ENCODE measurements at regions not wholly inside any gene's neighbourhood (a gene's known extent, or its start where the extent isn't known, plus 50 kb on each side); places are given as distances from the start of the nearest gene placed in this dataset.
A peak's percentile ranks its signal among the peaks of the same experiment; 100 is the strongest.
"Not testable (repeated sequence)": the region's sequence is repeated elsewhere in the genome, so short reads cannot be mapped to it uniquely, and the experiment has no call there.

- peak; percentile 57 for DNase-seq
Measured at GRCh38 chr18:22044474-22045220, 124.7 kb upstream of the GATA6 start.

- peak; percentile 78 for DNase-seq
Measured at GRCh38 chr18:22045221-22045918, 124.0 kb upstream of the GATA6 start.

- no peak for DNase-seq
Measured at GRCh38 chr18:22046473-22046872, 122.9 kb upstream of the GATA6 start.

- DNase-seq = no peak
Measured at GRCh38 chr18:22047485-22047884, 121.9 kb upstream of the GATA6 start.

- DNase-seq = peak; percentile 66
Measured at GRCh38 chr18:22048221-22048620, 121.2 kb upstream of the GATA6 start.

- no peak for DNase-seq
Measured at GRCh38 chr18:22048932-22049615, 120.3 kb upstream of the GATA6 start.

GRCh38 chr18:22052405-22053105, 116.8 kb upstream of the GATA6 start:
- DNase-seq = no peak

GRCh38 chr18:22055466-22056238, 113.7 kb upstream of the GATA6 start:
- no peak for DNase-seq

- DNase-seq = no peak
Measured at GRCh38 chr18:22056950-22057349, 112.4 kb upstream of the GATA6 start.

- DNase-seq = no peak
Measured at GRCh38 chr18:22057908-22058527, 111.4 kb upstream of the GATA6 start.

- DNase-seq = peak; percentile 62
Measured at GRCh38 chr18:22060361-22060760, 109.0 kb upstream of the GATA6 start.

- no peak for DNase-seq
Measured at GRCh38 chr18:22063102-22063501, 106.3 kb upstream of the GATA6 start.

- no peak for DNase-seq
Measured at GRCh38 chr18:22063672-22064071, 105.7 kb upstream of the GATA6 start.

- DNase-seq = no peak
Measured at GRCh38 chr18:22064581-22064980, 104.8 kb upstream of the GATA6 start.

- no peak for DNase-seq
Measured at GRCh38 chr18:22065311-22065710, 104.1 kb upstream of the GATA6 start.

GRCh38 chr18:22066083-22066485, 103.3 kb upstream of the GATA6 start:
- no peak for DNase-seq

- DNase-seq = no peak
Measured at GRCh38 chr18:22067109-22067508, 102.3 kb upstream of the GATA6 start.

- no peak for DNase-seq
Measured at GRCh38 chr18:22067682-22068081, 101.7 kb upstream of the GATA6 start.

- not testable (repeated sequence) for DNase-seq
Measured at GRCh38 chr18:22068784-22069183, 100.6 kb upstream of the GATA6 start.

- DNase-seq = no peak
Measured at GRCh38 chr18:22069916-22070315, 99.5 kb upstream of the GATA6 start.

- DNase-seq = no peak
Measured at GRCh38 chr18:22073411-22073810, 96.0 kb upstream of the GATA6 start.

Measured in NCI-H146 (cell line).